ENCODE measurements at regions not wholly inside any gene's neighbourhood (a gene's known extent, or its start where the extent isn't known, plus 50 kb on each side); places are given as distances from the start of the nearest gene placed in this dataset.

GRCh38 chr15:62550106-62550505 lies 385.0 kb upstream of the C2CD4B start:
- TF ChIP-seq CTCF (conservative IDR thresholded peaks at IDR 0.05) (no peak), EZH2 (IDR thresholded peaks at IDR 0.05; ENCODE audit: low read depth) (no peak)
